ENCODE measurements at regions not wholly inside any gene's neighbourhood (a gene's known extent, or its start where the extent isn't known, plus 50 kb on each side); places are given as distances from the start of the nearest gene placed in this dataset.
"Not testable (repeated sequence)": the region's sequence is repeated elsewhere in the genome, so short reads cannot be mapped to it uniquely, and the experiment has no call there.

DNA sequence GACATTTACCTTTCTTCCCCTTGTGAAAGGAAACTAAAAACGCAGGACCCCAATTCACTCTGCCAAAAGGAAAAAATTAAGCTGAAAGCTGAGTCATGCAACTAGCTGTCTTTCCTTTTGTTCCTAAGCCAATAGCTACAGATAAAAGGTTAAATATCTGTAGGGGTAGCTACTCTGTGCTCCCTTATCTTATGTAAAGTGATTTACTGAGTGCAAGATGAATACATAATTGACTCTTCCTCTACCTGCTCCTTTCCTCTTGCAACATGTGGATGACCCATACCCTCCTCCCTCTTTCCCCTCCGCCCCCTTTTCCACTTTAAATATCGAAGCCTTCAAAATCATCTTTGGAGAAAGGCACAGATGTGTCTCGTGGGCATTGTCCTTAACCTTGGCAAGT lies 68.0 kb upstream of the ZNF157 start:
- no peak for DNase-seq (ENCODE audit: low read depth)

DNA sequence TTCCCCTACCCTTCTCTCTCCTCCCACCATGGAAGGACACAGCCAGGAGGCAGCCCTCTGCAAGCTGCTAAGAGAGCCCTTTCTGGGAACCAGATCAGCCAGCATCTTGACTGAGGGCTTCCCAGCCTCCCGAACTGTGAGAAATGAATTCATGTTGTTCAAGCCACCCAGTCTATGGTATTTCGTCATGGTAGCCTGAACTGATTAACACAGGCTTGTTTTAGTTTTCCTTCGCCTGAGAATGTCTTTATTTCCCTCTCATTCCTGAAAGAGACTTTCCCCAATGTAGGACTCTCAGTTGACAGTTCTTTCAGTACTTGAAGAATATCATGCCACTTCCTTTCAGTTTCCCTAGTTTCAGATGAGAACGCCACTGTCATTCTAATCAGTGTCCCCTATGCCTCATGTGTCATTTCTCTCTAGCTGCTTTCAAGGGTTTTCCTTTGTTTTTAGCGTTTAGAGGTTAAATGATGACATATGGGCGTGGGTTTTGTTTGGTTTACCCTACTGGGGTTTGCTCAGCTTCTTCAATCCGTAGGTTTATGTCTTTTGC lies 63.8 kb upstream of the ZNF157 start:
- not testable (repeated sequence) for DNase-seq (ENCODE audit: low read depth)

DNA sequence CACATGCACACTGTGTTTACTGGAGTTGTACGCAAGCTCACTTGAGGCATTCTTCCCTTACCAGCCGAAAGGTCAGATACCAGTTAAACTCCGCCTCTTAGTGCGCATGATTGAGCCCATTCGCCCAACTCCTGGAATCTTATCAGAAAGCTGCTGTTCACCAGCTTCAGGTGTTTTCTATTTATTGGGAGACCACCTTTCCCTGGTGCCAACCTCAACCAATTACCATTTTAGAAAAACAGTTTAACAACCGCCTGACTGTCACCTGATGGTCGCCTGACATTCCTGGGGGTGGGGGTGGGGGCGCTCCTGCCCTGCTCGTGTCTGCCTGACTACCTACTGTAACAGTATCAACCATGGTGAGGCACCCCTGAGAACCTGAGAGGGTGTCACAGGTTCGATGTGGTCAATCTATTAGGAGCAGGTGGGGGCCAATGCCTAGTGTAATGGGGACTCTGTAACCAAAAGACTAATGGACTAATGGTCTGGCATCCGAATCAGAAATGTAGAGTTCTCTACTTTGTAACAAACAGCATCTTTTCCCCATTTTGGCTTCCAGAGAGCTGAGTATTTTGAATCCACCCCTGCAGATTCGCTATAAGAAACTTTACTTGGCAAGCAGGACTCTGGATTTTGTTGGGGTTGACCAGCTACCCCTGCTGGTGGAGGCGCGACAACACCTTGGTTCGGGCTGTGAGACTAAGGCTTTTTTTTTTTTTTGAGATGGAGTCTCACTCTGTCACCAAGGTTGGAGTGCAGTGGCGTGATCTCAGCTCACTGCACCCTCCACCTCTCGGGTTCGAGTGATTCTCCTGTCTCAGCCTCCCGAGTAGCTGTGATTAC lies 58.2 kb upstream of the ZNF157 start:
- peak; percentile 6 for DNase-seq (ENCODE audit: low read depth)

DNA sequence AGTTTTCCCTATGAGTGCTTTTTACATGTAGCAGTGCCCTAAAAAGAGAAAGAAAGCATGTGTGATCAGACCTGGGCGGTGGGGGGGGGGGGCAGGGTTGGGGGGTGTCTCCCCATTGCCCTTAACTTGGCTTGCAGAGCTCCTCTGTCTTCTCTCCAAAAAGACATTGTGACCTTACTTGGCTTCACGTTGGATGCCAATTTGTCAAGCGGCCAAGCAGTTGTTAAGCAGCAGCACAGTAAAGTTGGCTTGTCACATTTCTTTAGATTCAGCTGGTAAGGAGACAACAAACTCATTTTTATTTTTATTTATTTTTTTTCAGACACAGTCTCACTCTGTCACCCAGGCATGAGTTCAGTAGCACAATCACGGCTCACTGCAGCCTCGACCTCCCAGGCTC lies 57.3 kb upstream of the ZNF157 start:
- DNase-seq (ENCODE audit: low read depth), result no peak

DNA sequence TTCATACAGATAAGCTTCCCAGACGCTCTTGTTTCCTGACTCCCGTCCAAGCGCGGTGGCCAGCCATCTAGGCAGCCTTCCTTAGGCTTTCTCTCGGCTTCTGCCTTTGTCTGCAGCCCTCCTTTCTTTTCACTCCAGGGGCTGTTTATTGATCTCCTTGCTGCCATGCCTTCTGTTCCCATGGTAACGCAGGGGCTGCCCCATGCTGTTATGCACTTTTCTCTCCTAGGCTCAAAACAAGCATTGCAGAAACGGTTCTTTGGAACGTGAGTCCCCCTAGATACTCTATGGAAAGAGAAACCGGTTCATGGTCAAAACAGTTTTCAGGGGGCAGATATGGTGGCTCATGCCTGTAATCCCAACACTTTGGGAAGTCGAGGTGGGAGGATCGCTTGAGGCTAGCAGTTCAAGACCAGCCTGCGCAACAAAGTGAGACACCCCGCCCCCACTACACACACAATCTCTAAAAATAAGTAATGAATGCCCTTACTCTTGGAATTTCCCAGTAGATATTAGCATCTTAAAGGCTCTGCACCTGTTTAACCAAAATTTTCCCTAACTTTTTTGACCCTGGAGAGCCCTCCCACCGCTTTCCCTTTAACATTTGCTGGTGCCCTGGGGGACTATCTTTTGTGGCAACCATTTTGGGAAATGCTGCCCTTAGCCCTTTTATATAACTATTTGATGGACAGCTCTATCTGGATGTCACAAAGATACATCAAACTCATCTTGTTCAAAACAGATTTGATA lies 53.9 kb upstream of the ZNF157 start:
- DNase-seq (ENCODE audit: low read depth), result no peak

Data from activated T-helper 1 cell treated with Interleukin-2 at 50 U/mL for 16 hours (primary cell).